K562 (cell line): ENCODE measurements at regions not wholly inside any gene's neighbourhood (a gene's known extent, or its start where the extent isn't known, plus 50 kb on each side); places are given as distances from the start of the nearest gene placed in this dataset.

Experiments used
- ATAC-seq: fragments of 200-7000 bp; cut with Tn5 transposase; 3 replicates; pipeline ENCODE4 v1.9.1; 2020; ENCODE audit warnings: moderate library complexity
- BruUV-seq: library from RNA; stranded (reverse); fragments of 400-500 nt; replicated peaks from 2 replicates; lab custom pipeline; 2021; lab: Mats Ljungman, UMichigan
- CTCF ChIA-PET: fragments of 300-600 bp; formaldehyde crosslinking; extraction: SDS; loops from one replicate; lab custom pipeline; 2021; ENCODE audit warnings: low intra/inter-chr PET ratio; lab: Yijun Ruan, JAX
- POLR2A ChIA-PET: fragments of 300-600, 350-650 bp; sonication (Branson Sonifier 250); formaldehyde crosslinking; extraction: SDS; loops from one replicate; lab custom pipeline; 2021; ENCODE audit warnings: antibody characterized with exemption, inconsistent platforms; lab: Yijun Ruan, JAX
- DNase-seq, 4 experiments: peaks; one replicate each; pipeline versions ENCODE4 v3.0.0 to v3.0.0-alpha.2; 2011 to 2018; ENCODE audit warnings: low spot score in 3 of 4, mixed read lengths in 3 of 4; ENCODE audit errors: extremely low read depth in 1 of 4
- FAIRE-seq: peaks from 2 replicates; lab custom pipeline; 2011; peaks lifted over from hg19 to GRCh38; lab: Jason Lieb, UNC
- H2AFZ ChIP-seq: 2 replicates; pipeline ENCODE4 v1.6.0; 2011; ENCODE audit warnings: low read depth, low read length, control low read depth, inconsistent platforms
- H3K27ac ChIP-seq: fragments of 200-600 bp; 3 replicates; pipeline ENCODE4 v1.8.0; 2011; ENCODE audit warnings: low read depth, mild to moderate bottlenecking, control low read depth, inconsistent platforms, low read length, moderate library complexity, mixed read lengths; ENCODE audit errors: extremely low read depth
- H3K27me3 ChIP-seq, 2 experiments: fragments of 300-600 bp in 1 of 2; 2 replicates in 1 of 2; 3 replicates in 1 of 2; pipeline versions ENCODE4 v1.6.0 to v1.8.0; 2011; ENCODE audit warnings: inconsistent platforms in 2 of 2, low read length in 2 of 2, mild to moderate bottlenecking in 1 of 2, mixed read lengths in 1 of 2, moderate library complexity in 1 of 2; ENCODE audit not compliant: control insufficient read depth in 2 of 2, insufficient read depth in 2 of 2
- H3K36me3 ChIP-seq: fragments of 300-600 bp; 3 replicates; pipeline ENCODE4 v1.8.0; 2011; ENCODE audit warnings: mild to moderate bottlenecking, low read length, inconsistent platforms; ENCODE audit not compliant: control insufficient read depth, insufficient read depth
- H3K4me1 ChIP-seq, 2 experiments: fragments of 200-600 bp in 1 of 2; replicated peaks in 1 of 2; 2 replicates in 1 of 2; 3 replicates in 1 of 2; pipeline versions ENCODE4 v1.5.1 to v1.8.0; 2011; ENCODE audit warnings: inconsistent platforms in 2 of 2, low read length in 2 of 2, mild to moderate bottlenecking in 1 of 2, mixed read lengths in 1 of 2, moderate library complexity in 1 of 2; ENCODE audit not compliant: control insufficient read depth in 2 of 2, insufficient read depth in 2 of 2
- H3K4me2 ChIP-seq: 2 replicates; pipeline ENCODE4 v1.6.1; 2011; ENCODE audit warnings: low read length, control low read depth, inconsistent platforms, mixed read lengths; ENCODE audit not compliant: insufficient read depth
- H3K4me3 ChIP-seq: fragments of 200-600 bp; sonication (generic), shearing (Covaris generic); 2 replicates; pipeline ENCODE4 v1.5.1; 2016; ENCODE audit warnings: control low read depth, inconsistent platforms
- H3K79me2 ChIP-seq: fragments of 200-600 bp; 3 replicates; pipeline ENCODE4 v1.8.0; 2011; ENCODE audit warnings: low read length, inconsistent platforms; ENCODE audit not compliant: control insufficient read depth, insufficient read depth
- H3K9ac ChIP-seq, 2 experiments: 2 replicates each; pipeline versions ENCODE4 v1.6.0 to v1.6.1; 2011; ENCODE audit warnings: low read depth in 2 of 2, low read length in 2 of 2, control low read depth in 1 of 2, inconsistent platforms in 1 of 2, mild to moderate bottlenecking in 1 of 2, mixed read lengths in 1 of 2; ENCODE audit not compliant: insufficient read depth in 1 of 2
- H3K9me1 ChIP-seq: one replicate; pipeline ENCODE4 v1.6.0; 2011; ENCODE audit warnings: inconsistent platforms, mild to moderate bottlenecking, low read length, moderate library complexity; ENCODE audit not compliant: control insufficient read depth, insufficient read depth
- H3K9me3 ChIP-seq: replicated peaks from 2 replicates; pipeline ENCODE4 v1.5.1; 2011; ENCODE audit warnings: low read depth, low read length, inconsistent platforms; ENCODE audit not compliant: control insufficient read depth, insufficient read depth
- H4K20me1 ChIP-seq: replicated peaks from 2 replicates; pipeline ENCODE4 v1.6.1; 2011; ENCODE audit warnings: low read length, inconsistent platforms, mixed read lengths; ENCODE audit not compliant: control insufficient read depth, insufficient read depth
- NCOA2 ChIP-seq, 2 experiments: fragments of 450-650 bp; IDR thresholded peaks; 2 replicates each; pipeline ENCODE4 v1.6.1; 2018; ENCODE audit warnings: mild to moderate bottlenecking in 2 of 2, moderate library complexity in 1 of 2; ENCODE audit not compliant: partially characterized antibody in 2 of 2
- PTBP1 ChIP-seq: fragments of 200-400 bp; formaldehyde crosslinking; IDR thresholded peaks from 2 replicates; pipeline ENCODE4 v1.6.1; 2017; ENCODE audit warnings: low read depth, low read length
- RNF2 ChIP-seq: sonication (generic); IDR thresholded peaks from 2 replicates; pipeline ENCODE4 v1.6.1; 2016
- THRB ChIP-seq: fragments of 450-650 bp; formaldehyde crosslinking; conservative IDR thresholded peaks from 2 replicates; pipeline ENCODE4 v1.4.0; 2022; ENCODE audit warnings: mild to moderate bottlenecking, missing genetic modification characterization
- ZBTB12 ChIP-seq: fragments of 250-450 bp; sonication (Bioruptor Pico); IDR thresholded peaks from 2 replicates; pipeline ENCODE4 v1.4.0; 2020
- ZFP36 ChIP-seq: fragments of 150-350 bp; IDR thresholded peaks from 2 replicates; pipeline ENCODE4 v1.6.1; 2018; ENCODE audit warnings: low read length, low read depth; ENCODE audit not compliant: partially characterized antibody
- ZNF354B ChIP-seq: fragments of 250-450 bp; sonication (Bioruptor Pico); IDR thresholded peaks from 2 replicates; pipeline ENCODE4 v1.4.0; 2020
- WGBS: fragments of 100-300 bp; shearing (Covaris generic); methylation state at CpG from one replicate; pipeline ENCODE4 v1.1.6; 2016; ENCODE audit warnings: low coverage, mixed read lengths; ENCODE audit not compliant: insufficient coverage; ENCODE audit errors: missing lambda C conversion rate; 5-methylcytosine and 5-hydroxymethylcytosine counted together
- in situ Hi-C: fragments of 300-500 bp; cut with MboI; formaldehyde crosslinking; loops from 4 replicates; pipeline ENCODE4 v1.15.0; 2018; ENCODE audit warnings: inconsistent platforms, mixed read lengths
- intact Hi-C: fragments of 100-400 bp; cut with micrococcal nuclease; formaldehyde crosslinking; loops from 2 replicates; pipeline ENCODE4 v1.14.2; 2022
- TF ChIP-seq, protein P1 (sequence below): sonication (generic); formaldehyde crosslinking; IDR thresholded peaks from 2 replicates; pipeline ENCODE4 v1.8.1; 2023; ENCODE audit warnings: mild to moderate bottlenecking, missing genetic modification reagents
- TF ChIP-seq, protein P2 (sequence below): sonication (generic); formaldehyde crosslinking; IDR thresholded peaks from 2 replicates; pipeline ENCODE4 v1.8.1; 2022; ENCODE audit warnings: missing genetic modification reagents

DNA sequence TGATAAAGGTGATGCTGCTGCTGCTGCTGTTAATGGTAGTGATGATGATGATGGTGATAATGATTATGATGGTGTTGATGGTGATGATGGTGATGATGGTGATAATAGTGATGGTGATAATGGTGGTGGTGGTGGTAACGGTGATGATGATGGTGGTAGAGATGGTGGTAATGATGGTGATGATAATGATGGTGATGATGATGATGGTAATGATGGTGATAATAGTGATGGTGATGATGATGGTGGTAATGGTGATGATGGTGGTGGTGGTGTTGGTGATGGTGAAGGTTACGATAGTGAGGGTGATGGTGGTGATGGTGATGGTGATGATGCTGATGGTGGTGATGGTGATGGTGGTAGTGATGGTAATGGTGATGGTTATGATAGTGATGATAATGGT lies 132.3 kb downstream of the TFAP2C start (continued):
- 0 out of 2 replicates have a peak, but pooled peaks have one; percentile 43 for TF ChIP-seq THRB (CRISPR knock-in tag)

DNA sequence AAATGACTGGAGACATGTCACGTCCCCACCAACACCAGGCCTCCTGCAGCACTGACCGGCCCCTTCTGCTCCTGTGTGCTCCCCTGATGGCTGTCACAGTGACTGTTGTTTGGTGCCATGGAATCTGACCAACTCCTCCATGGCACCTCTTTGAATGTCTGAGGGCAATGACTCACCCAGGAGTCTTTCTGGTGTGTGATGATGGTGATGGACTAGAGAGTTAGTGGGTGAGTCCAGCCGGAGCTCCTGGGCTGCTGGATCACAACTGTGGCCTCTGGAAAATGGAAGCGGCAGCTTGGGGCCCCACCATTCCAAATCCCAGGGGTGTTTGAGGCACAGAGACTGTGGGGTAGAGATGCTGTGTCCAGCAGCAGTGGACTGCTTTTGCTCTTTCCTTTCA lies 133.3 kb downstream of the TFAP2C start:
- Histone ChIP-seq H2AFZ (no peak overlapping the region), H4K20me1 (no peaks in the 10 kb centered on the region), H3K27ac (no peak overlapping the region), H3K79me2 (no peaks in the 10 kb centered on the region), H3K9me1 (no peaks in the 10 kb centered on the region), H3K4me2 (no peak overlapping the region), H3K9me3 (no peaks in the 10 kb centered on the region), H3K9ac (no peak overlapping the region), H3K4me3 (no peak overlapping the region), H3K27me3 (no peaks in the 10 kb centered on the region), H3K36me3 (no peaks in the 10 kb centered on the region), H3K4me1 (no peaks in the 10 kb centered on the region)
- FAIRE-seq (no peak), ATAC-seq (no peak), DNase-seq (no peak)
- ChIA-PET CTCF (no interaction called here), POLR2A (no interaction called here)
- no peak for TF ChIP-seq ZNF354B (CRISPR knock-in tag)
- intact Hi-C loops (no loop called here), in situ Hi-C loops (no loop called here)
- no TSS peak for BruUV-seq
- 0% methylated on average over 4 of the region's 4 CpGs for WGBS

DNA sequence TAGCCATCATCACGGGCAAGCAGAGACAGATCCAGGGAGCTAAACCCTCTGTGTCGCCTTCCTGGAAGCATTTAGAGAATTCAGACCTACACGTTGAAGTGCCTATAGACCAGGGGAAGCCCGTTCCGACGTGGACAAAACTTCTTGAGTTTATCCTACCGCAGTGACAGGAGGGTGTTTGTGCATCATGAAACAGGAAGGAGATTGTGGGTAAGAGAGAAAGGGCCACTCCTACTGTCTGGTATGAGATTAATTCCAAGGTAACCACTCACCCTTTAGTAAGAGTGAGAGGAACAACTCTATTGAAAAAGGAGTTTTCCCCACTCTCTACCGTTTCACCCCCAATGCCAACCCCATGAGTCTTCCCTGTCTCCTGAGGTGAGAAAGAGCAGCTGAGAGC lies 133.7 kb downstream of the TFAP2C start:
- H4K20me1 ChIP-seq: no peaks in the 10 kb centered on the region
- POLR2A ChIA-PET: no interaction called here
- DNase-seq (no peak), FAIRE-seq (no peak), ATAC-seq (no peak)
- no peak overlapping the region for H3K27ac ChIP-seq
- H3K27me3 ChIP-seq: no peaks in the 10 kb centered on the region
- H3K9me3 ChIP-seq: no peaks in the 10 kb centered on the region
- CTCF ChIA-PET: no interaction called here
- BruUV-seq: no TSS peak
- H3K9me1 ChIP-seq: no peaks in the 10 kb centered on the region
- WGBS: 0% methylated on average over 7 of the region's 8 CpGs
- no peaks in the 10 kb centered on the region for H3K79me2 ChIP-seq
- no peak overlapping the region for H3K9ac ChIP-seq
- H3K4me2 ChIP-seq: no peak overlapping the region
- no peak overlapping the region for H2AFZ ChIP-seq
- no peak overlapping the region for H3K4me3 ChIP-seq
- in situ Hi-C loops: no loop called here
- no peaks in the 10 kb centered on the region for H3K36me3 ChIP-seq
- H3K4me1 ChIP-seq: no peaks in the 10 kb centered on the region
- intact Hi-C loops: no loop called here
- no peak for TF ChIP-seq RNF2
- TF ChIP-seq ZBTB12 (CRISPR knock-in tag): no peak
- TF ChIP-seq, protein P1, sequence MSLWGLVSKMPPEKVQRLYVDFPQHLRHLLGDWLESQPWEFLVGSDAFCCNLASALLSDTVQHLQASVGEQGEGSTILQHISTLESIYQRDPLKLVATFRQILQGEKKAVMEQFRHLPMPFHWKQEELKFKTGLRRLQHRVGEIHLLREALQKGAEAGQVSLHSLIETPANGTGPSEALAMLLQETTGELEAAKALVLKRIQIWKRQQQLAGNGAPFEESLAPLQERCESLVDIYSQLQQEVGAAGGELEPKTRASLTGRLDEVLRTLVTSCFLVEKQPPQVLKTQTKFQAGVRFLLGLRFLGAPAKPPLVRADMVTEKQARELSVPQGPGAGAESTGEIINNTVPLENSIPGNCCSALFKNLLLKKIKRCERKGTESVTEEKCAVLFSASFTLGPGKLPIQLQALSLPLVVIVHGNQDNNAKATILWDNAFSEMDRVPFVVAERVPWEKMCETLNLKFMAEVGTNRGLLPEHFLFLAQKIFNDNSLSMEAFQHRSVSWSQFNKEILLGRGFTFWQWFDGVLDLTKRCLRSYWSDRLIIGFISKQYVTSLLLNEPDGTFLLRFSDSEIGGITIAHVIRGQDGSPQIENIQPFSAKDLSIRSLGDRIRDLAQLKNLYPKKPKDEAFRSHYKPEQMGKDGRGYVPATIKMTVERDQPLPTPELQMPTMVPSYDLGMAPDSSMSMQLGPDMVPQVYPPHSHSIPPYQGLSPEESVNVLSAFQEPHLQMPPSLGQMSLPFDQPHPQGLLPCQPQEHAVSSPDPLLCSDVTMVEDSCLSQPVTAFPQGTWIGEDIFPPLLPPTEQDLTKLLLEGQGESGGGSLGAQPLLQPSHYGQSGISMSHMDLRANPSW (CRISPR knock-in tag): no peak
- TF ChIP-seq, protein P2, sequence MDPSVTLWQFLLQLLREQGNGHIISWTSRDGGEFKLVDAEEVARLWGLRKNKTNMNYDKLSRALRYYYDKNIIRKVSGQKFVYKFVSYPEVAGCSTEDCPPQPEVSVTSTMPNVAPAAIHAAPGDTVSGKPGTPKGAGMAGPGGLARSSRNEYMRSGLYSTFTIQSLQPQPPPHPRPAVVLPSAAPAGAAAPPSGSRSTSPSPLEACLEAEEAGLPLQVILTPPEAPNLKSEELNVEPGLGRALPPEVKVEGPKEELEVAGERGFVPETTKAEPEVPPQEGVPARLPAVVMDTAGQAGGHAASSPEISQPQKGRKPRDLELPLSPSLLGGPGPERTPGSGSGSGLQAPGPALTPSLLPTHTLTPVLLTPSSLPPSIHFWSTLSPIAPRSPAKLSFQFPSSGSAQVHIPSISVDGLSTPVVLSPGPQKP: no peak
- no peak for TF ChIP-seq NCOA2 (IDR thresholded peaks at IDR 0.05; ENCODE audit: partially characterized antibody in 2 of 2)
- no peak for TF ChIP-seq ZFP36
- TF ChIP-seq PTBP1: no peak
